ELR (cell line): ENCODE measurements at regions not wholly inside any gene's neighbourhood (a gene's known extent, or its start where the extent isn't known, plus 50 kb on each side); places are given as distances from the start of the nearest gene placed in this dataset.
"Not testable (repeated sequence)": the region's sequence is repeated elsewhere in the genome, so short reads cannot be mapped to it uniquely, and the experiment has no call there.

Source experiments
- DNase-seq: peaks from one replicate; pipeline ENCODE4 v3.0.0-alpha.2; 2015; ENCODE audit warnings: low read depth

DNA sequence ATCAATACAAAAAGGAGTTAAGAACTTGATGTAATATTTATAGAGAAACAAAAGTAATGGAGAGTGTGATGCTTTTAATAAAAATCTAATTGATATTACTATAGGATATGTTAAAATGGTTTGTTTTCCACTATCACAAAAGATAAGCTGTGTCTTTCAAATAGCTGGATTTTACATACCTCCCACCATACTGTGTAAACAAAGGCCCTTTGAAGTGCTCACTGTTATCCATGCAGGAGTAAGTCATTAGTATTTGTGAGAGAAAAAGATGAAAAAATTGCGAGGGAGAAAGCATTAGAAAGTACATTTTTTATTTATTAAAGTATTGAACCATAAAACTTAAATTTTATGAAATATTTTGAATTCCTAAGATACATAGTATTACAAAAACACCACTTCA lies 733.0 kb downstream of the GRIK2 start:
- no peak for DNase-seq

- no peak for DNase-seq
Measured at GRCh38 chr6:102127253-102127652, 733.7 kb downstream of the GRIK2 start.

DNA sequence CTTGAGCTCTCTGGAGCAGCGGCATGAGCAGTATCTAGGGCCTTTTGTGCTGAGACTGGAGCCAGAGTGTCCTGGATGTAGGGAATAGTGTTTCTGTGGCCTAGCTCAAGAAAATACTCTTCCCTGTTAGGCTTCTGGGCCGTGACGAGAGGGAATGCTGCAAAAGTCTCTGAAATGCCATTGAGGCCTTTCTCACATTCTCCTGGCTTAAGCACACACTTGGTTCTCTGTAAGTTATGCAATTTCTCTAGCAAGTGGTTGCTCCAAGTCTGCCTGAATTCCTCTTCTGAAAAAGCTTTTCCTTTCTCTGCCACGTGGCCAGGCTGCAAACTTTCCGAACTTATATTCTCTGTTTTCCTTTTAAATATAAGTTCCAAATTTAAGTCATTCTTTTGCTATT lies 744.4 kb downstream of the GRIK2 start:
- no peak for DNase-seq

DNA sequence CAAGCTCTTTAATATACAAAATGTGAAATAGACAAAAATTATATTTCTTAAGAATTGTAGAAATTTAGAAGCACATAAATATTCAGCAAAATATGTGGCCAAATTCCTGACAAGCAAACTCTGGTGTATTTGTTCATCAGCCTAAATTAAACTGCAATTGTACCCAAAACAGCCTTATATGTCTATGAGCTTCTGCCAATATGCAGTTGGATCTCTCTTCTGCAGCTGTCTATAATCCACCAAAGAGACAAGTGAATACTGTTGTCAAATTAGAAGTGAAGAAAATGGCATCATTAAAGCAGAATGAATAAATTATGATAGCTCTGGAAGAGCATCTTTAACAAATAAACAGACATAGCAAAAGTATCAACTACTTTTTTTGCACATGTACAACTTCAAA lies 755.7 kb downstream of the GRIK2 start:
- no peak for DNase-seq

GRCh38 chr6:102150549-102150948 lies 757.0 kb downstream of the GRIK2 start:
- no peak for DNase-seq

GRCh38 chr6:102154176-102154575 lies 760.7 kb downstream of the GRIK2 start:
- DNase-seq: no peak

DNA sequence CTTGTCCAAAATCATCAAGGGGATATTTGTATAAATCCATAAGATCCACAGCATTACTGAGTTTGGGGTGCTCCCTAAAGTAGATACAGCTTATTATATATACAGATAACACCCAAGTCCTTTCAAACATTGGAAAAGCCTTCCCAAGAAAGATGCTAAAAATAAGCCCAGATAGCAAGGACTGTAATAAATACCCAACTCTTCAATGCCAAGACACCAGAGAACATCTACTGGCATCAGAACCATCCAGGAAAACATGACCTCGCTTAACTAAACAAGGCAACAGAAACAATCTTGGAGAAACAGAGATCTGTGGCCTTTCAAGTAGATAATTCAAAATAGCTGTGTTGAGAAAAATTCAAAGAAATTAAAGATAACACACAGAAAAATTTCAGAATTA lies 761.4 kb downstream of the GRIK2 start:
- DNase-seq: no peak

GRCh38 chr6:102169802-102170201 lies 776.3 kb downstream of the GRIK2 start:
- not testable (repeated sequence) for DNase-seq

DNA sequence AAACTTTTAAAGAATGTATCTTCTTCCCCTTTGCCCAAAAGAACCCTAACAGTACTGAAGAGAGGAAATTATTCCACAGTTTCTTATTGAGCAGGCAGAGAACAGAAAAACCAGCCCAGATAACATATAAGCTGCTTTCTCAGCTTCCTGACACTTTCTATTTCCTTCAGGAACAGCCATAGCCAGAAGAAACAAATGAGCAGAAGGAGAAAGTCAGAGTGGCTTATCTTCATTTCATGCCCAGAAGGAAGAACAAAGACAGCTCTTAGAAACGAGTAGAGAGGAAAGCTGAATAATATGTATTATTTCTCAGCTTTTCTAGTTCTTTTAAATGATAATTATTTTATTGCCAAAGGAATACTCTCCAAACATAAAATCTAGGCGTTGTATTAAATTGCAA lies 793.7 kb downstream of the GRIK2 start:
- DNase-seq: no peak

GRCh38 chr6:102195311-102195710 lies 801.8 kb downstream of the GRIK2 start:
- no peak for DNase-seq

DNA sequence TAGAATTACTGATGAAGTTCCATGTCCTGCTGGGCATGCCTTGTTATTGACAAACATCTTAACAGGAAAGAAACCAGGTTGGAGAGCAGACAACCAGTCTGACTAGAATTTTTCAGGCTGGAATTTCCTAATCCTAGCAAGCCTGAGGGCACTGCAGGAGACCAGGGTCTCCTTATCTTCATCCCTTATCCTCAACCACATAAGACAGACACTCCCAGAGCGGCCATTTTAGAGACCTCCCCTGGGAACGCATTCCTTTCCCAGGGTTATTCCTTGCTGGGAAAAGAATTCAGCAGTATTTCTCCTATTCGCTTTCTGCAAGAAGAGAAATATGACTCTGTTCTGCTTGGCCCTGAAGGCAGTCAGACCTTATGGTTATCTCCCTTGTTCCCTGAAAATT lies 803.7 kb downstream of the GRIK2 start:
- DNase-seq: no peak

DNA sequence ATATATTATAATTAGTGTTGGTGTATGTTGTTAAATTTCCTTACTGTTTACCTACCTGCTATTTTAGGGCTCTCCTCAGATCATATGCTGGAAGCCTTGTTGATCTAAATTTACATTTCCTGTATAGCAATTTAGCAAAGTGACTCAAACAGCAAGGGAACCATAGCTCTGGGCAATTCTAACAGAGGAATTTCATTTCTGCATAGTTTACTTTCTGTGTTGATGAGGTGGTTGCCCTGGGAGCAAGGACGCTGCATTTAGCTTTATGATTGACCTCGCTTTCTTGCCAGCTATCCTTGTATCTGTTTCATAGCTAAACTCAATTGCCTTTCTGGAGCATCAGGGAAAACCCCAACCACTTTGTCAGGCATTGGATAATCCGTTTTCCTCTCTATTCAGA lies 810.8 kb downstream of the GRIK2 start:
- peak; percentile 46 for DNase-seq

DNA sequence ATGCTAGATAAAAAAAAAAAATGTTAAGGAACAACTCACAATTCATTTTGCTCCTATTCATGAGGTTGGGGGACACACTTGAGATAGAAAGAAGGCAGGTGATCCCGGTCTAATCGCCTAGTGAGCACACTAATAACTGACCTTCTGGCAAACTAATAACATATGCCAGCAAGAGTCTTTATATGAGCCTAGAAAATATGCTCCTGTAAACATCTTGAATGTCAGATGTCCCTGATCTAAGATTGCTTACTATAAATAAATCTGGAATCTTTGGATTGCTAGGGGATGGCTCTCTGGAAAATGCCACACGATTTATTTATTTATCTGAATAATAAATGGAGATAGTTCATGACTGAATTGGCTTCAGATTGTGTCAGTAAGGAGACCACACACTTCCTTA lies 821.9 kb downstream of the GRIK2 start:
- no peak for DNase-seq

GRCh38 chr6:102216232-102216631 lies 822.7 kb downstream of the GRIK2 start:
- no peak for DNase-seq

DNA sequence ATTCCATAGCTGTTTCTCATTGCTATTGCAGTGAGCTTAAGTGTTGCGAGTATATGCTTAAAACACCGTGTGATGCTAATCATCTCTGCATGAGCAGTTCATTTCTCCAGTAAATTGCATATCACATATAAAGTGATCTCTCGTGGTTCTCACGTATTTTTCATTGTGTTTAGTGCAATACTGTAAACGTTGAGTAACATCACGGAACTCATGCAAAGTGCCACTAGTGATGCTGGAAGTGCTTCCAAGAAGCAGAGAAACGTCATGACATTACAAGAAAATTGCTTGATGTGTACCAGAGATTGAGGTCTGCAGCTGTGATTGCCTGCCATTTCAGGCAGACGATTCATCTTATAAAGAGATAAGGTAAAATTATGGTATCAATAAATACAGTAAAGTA lies 830.4 kb downstream of the GRIK2 start:
- DNase-seq: no peak

GRCh38 chr6:102229271-102229670 lies 835.8 kb downstream of the GRIK2 start:
- DNase-seq: no peak
